GM06990 (cell line): ENCODE measurements at regions not wholly inside any gene's neighbourhood (a gene's known extent, or its start where the extent isn't known, plus 50 kb on each side); places are given as distances from the start of the nearest gene placed in this dataset.

Experiments used
- DNase-seq: peaks from one replicate; pipeline ENCODE4 v3.0.0-alpha.2; 2011; ENCODE audit not compliant: insufficient read length; ENCODE audit errors: extremely low read depth
- H3K27me3 ChIP-seq: replicated peaks from 2 replicates; pipeline ENCODE4 v1.6.0; 2011; ENCODE audit warnings: low read length; ENCODE audit not compliant: control insufficient read depth, insufficient read depth
- H3K36me3 ChIP-seq: 2 replicates; pipeline ENCODE4 v1.5.1; 2011; ENCODE audit warnings: low read length; ENCODE audit not compliant: control insufficient read depth, insufficient read depth
- H3K4me3 ChIP-seq: replicated peaks from 2 replicates; pipeline ENCODE4 v1.5.1; 2011; ENCODE audit warnings: low read depth, mild to moderate bottlenecking, control low read depth, low read length
- TF ChIP-seq, protein P1 (sequence below): IDR thresholded peaks from 2 replicates; pipeline ENCODE4 v1.5.1; 2011; ENCODE audit warnings: low read length, control low read depth, mild to moderate bottlenecking, inconsistent platforms; ENCODE audit not compliant: insufficient read depth, poor library complexity, severe bottlenecking

DNA sequence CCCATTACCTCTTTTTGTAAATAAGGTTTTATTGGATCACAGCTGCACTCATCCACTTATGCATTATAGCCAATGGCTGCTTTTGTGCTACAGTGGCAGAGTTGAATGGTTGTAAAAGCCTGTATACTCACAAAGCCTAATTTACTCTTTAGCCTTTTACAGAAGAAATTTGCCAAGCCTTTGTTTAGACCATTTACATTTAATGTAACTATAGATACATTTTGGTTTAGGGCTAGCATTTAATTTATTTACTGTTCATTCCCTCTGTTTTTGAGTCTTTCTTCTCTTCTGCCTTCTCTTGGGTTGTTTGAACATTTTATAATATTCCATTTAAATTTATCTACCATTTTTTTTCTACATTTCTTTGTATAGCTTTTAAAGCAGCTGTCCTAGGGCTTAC lies 217.1 kb upstream of the AMIGO2 start:
- no peaks in the 10 kb centered on the region for H3K36me3 ChIP-seq
- TF ChIP-seq, protein P1, sequence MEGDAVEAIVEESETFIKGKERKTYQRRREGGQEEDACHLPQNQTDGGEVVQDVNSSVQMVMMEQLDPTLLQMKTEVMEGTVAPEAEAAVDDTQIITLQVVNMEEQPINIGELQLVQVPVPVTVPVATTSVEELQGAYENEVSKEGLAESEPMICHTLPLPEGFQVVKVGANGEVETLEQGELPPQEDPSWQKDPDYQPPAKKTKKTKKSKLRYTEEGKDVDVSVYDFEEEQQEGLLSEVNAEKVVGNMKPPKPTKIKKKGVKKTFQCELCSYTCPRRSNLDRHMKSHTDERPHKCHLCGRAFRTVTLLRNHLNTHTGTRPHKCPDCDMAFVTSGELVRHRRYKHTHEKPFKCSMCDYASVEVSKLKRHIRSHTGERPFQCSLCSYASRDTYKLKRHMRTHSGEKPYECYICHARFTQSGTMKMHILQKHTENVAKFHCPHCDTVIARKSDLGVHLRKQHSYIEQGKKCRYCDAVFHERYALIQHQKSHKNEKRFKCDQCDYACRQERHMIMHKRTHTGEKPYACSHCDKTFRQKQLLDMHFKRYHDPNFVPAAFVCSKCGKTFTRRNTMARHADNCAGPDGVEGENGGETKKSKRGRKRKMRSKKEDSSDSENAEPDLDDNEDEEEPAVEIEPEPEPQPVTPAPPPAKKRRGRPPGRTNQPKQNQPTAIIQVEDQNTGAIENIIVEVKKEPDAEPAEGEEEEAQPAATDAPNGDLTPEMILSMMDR = no peak
- H3K4me3 ChIP-seq = no peak overlapping the region
- H3K27me3 ChIP-seq = no peaks in the 10 kb centered on the region
- DNase-seq = no peak

DNA sequence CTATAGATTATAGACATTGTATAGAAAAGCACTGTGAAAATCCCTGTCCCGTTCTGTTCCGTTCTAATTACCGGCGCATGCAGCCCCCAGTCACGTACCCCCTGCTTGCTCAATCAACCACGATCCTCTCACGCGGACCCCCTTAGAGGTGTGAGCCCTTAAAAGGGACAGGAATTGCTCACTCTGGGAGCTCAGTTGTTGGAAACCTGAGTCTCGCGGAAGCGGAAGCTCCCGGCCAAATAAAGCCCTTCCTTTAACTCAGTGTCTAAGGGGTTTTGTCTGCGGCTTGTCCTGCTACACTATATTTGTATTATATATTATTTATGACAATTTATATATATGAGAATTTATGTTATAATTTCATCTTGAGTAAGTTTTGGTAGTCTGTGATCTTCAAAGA lies 213.6 kb upstream of the AMIGO2 start:
- TF ChIP-seq, protein P1 = no peak
- Histone ChIP-seq H3K4me3 (no peak overlapping the region), H3K27me3 (no peaks in the 10 kb centered on the region), H3K36me3 (no peaks in the 10 kb centered on the region)
- DNase-seq = no peak

DNA sequence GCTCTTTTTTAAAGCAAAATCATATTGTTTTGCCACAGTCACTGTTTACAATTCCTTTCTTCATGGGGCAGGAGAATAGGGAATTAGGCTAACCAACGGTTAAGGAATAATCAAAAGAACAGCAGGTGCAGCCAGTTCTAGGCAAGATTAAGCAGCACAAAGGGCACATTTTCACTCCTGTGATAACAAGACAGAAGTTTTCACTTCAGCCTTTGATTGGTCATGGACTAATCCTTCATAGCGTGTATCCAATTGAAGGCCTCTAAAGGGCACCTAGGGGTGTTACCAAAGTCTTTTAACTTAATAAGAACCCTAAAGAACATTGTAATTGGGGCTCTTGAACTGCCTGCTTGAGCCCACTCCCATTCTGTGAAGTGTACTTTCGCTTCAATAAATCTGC lies 206.9 kb upstream of the AMIGO2 start:
- Histone ChIP-seq H3K27me3 (no peaks in the 10 kb centered on the region), H3K4me3 (no peak overlapping the region), H3K36me3 (no peaks in the 10 kb centered on the region)
- TF ChIP-seq, protein P1 = no peak
- DNase-seq = no peak
